ENCODE measurements at regions not wholly inside any gene's neighbourhood (a gene's known extent, or its start where the extent isn't known, plus 50 kb on each side); places are given as distances from the start of the nearest gene placed in this dataset.

GRCh38 chr1:221796700-221797099 is 54.8 kb upstream of the DUSP10 start:
- H3K36me3 ChIP-seq: no peaks in the 10 kb centered on the region
- WGBS: 92% methylated on average over 2 of the region's 2 CpGs
- H3K4me1 ChIP-seq (replicated peaks): no peaks in the 10 kb centered on the region
- no peak for DNase-seq (ENCODE audit: low spot score)
- no peaks in the 10 kb centered on the region for H3K27me3 ChIP-seq (replicated peaks; ENCODE audit: insufficient read depth)
- H3K4me3 ChIP-seq: no peak overlapping the region
- H3K9me3 ChIP-seq: no peaks in the 10 kb centered on the region
- TF ChIP-seq POLR2AphosphoS5 (IDR thresholded peaks at IDR 0.05): no peak
- no peak for TF ChIP-seq POLR2A (IDR thresholded peaks at IDR 0.05)
- TF ChIP-seq CTCF (IDR thresholded peaks at IDR 0.05): no peak
- H3K27ac ChIP-seq: no peak overlapping the region
- intact Hi-C loops (cut with DNase I): no loop called here

GRCh38 chr1:221795380-221795779 is 53.5 kb upstream of the DUSP10 start:
- no peak for TF ChIP-seq POLR2A (IDR thresholded peaks at IDR 0.05)
- no peak for TF ChIP-seq POLR2AphosphoS5 (IDR thresholded peaks at IDR 0.05)
- TF ChIP-seq CTCF (IDR thresholded peaks at IDR 0.05): no peak
- H3K36me3 ChIP-seq: no peaks in the 10 kb centered on the region
- DNase-seq (ENCODE audit: low spot score): no peak
- no peaks in the 10 kb centered on the region for H3K27me3 ChIP-seq (replicated peaks; ENCODE audit: insufficient read depth)
- intact Hi-C loops (cut with DNase I): no loop called here
- H3K9me3 ChIP-seq: no peaks in the 10 kb centered on the region
- H3K27ac ChIP-seq: no peak overlapping the region
- no peak overlapping the region for H3K4me3 ChIP-seq
- 90% methylated on average over 3 of the region's 3 CpGs for WGBS
- no peaks in the 10 kb centered on the region for H3K4me1 ChIP-seq (replicated peaks)

- no peak for TF ChIP-seq POLR2A (IDR thresholded peaks at IDR 0.05)
- TF ChIP-seq CTCF (IDR thresholded peaks at IDR 0.05): no peak
- no peak for TF ChIP-seq POLR2AphosphoS5 (IDR thresholded peaks at IDR 0.05)
- DNase-seq (ENCODE audit: low spot score): no peak
- Histone ChIP-seq H3K27ac (no peak overlapping the region), H3K4me3 (no peak overlapping the region), H3K9me3 (no peaks in the 10 kb centered on the region), H3K36me3 (no peaks in the 10 kb centered on the region), H3K27me3 (replicated peaks; ENCODE audit: insufficient read depth) (no peaks in the 10 kb centered on the region), H3K4me1 (replicated peaks) (no peaks in the 10 kb centered on the region)
- 90% methylated on average over 1 of the region's 1 CpG for WGBS
- intact Hi-C loops (cut with DNase I): no loop called here
These were observed 53.0 kb upstream of the DUSP10 start for GRCh38 chr1:221794935-221795334.

- Histone ChIP-seq H3K4me1 (replicated peaks) (no peaks in the 10 kb centered on the region), H3K9me3 (no peaks in the 10 kb centered on the region), H3K4me3 (no peak overlapping the region), H3K36me3 (no peaks in the 10 kb centered on the region), H3K27me3 (replicated peaks; ENCODE audit: insufficient read depth) (no peaks in the 10 kb centered on the region), H3K27ac (no peak overlapping the region)
- no peak for TF ChIP-seq CTCF (IDR thresholded peaks at IDR 0.05)
- no peak for TF ChIP-seq POLR2AphosphoS5 (IDR thresholded peaks at IDR 0.05)
- TF ChIP-seq POLR2A (IDR thresholded peaks at IDR 0.05): no peak
- intact Hi-C loops (cut with DNase I): no loop called here
- WGBS: 42% methylated on average over 2 of the region's 2 CpGs
- DNase-seq (ENCODE audit: low spot score): no peak
These were observed 52.3 kb upstream of the DUSP10 start for GRCh38 chr1:221794079-221794670.

- no peak overlapping the region for H3K27ac ChIP-seq
- H3K4me3 ChIP-seq: no peak overlapping the region
- H3K4me1 ChIP-seq (replicated peaks): no peaks in the 10 kb centered on the region
- intact Hi-C loops (cut with DNase I): no loop called here
- H3K9me3 ChIP-seq: no peaks in the 10 kb centered on the region
- TF ChIP-seq CTCF (IDR thresholded peaks at IDR 0.05) (no peak), POLR2AphosphoS5 (IDR thresholded peaks at IDR 0.05) (no peak), POLR2A (IDR thresholded peaks at IDR 0.05) (no peak)
- H3K27me3 ChIP-seq (replicated peaks; ENCODE audit: insufficient read depth): no peaks in the 10 kb centered on the region
- DNase-seq (ENCODE audit: low spot score): no peak
- H3K36me3 ChIP-seq: no peaks in the 10 kb centered on the region
- 78% methylated on average over 3 of the region's 3 CpGs for WGBS
These were observed 51.7 kb upstream of the DUSP10 start for GRCh38 chr1:221793439-221794078.

Data from prostate gland (tissue), 2 donors.